ENCODE measurements at regions not wholly inside any gene's neighbourhood (a gene's known extent, or its start where the extent isn't known, plus 50 kb on each side); places are given as distances from the start of the nearest gene placed in this dataset.

GRCh38 chr4:74535512-74535911, 90.6 kb downstream of the AREG start:
- TF ChIP-seq CTCF (IDR thresholded peaks at IDR 0.05) (no peak), POLR2A (IDR thresholded peaks at IDR 0.05) (no peak), EP300 (IDR thresholded peaks at IDR 0.05) (no peak), POLR2AphosphoS5 (IDR thresholded peaks at IDR 0.05) (no peak)

Data from gastroesophageal sphincter (tissue), 3 donors.